ENCODE measurements at regions not wholly inside any gene's neighbourhood (a gene's known extent, or its start where the extent isn't known, plus 50 kb on each side); places are given as distances from the start of the nearest gene placed in this dataset.

DNA sequence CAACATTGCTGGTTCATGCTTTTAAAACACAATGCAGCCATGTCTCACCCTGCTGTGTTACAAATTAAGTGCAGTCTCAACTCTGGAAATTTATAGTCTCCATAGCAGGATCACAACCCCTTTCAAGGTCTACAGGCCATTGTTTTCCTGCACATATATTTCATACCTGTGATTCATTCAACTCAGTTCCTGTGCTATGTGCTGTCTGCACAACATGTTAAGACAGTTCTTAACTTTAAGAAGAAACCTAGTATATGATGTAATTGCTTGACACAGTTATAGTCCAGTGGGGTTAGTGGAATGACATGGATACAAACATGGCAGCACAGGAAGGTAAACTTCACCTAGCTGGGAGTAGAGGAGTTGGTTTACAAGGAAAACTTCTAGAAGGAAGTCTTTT is 106.4 kb downstream of the IFI44 start:
- H3K4me3 Mint-ChIP-seq = no peak overlapping the region
- peaks cover 4% of the 10 kb centered on the region for H3K9me3 Mint-ChIP-seq
- no peaks in the 10 kb centered on the region for H3K4me1 Mint-ChIP-seq
- no peak overlapping the region for H3K27ac Mint-ChIP-seq
- no peak for DNase-seq
- no peaks in the 10 kb centered on the region for H3K27me3 Mint-ChIP-seq
- intact Hi-C loops (cut with micrococcal nuclease) = no loop called here
- H3K36me3 Mint-ChIP-seq (ENCODE audit: low read depth) = no peaks in the 10 kb centered on the region

DNA sequence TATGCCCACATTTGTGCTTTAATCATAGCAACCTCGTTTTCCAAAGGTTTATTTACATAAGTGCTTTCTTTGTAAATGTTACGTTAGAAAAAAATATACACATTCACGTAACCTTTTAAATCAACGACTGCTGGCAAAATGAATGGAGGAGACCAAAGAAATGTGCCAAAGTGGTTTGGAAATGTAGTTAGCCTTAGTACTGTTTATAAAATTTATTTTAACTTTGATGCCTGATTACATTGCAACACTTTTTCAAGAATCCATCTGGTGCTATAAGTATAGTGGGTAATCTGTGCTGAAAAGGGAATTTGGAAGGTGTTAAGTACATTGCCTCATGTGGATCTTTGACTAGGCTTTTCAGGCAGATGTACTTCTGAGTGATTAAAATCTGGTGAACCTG is 108.9 kb downstream of the IFI44 start:
- Mint-ChIP-seq H3K4me3 (no peak overlapping the region), H3K27me3 (no peaks in the 10 kb centered on the region), H3K4me1 (no peaks in the 10 kb centered on the region), H3K9me3 (peaks cover 4% of the 10 kb centered on the region), H3K27ac (no peak overlapping the region), H3K36me3 (ENCODE audit: low read depth) (no peaks in the 10 kb centered on the region)
- intact Hi-C loops (cut with micrococcal nuclease) = no loop called here
- no peak for DNase-seq

DNA sequence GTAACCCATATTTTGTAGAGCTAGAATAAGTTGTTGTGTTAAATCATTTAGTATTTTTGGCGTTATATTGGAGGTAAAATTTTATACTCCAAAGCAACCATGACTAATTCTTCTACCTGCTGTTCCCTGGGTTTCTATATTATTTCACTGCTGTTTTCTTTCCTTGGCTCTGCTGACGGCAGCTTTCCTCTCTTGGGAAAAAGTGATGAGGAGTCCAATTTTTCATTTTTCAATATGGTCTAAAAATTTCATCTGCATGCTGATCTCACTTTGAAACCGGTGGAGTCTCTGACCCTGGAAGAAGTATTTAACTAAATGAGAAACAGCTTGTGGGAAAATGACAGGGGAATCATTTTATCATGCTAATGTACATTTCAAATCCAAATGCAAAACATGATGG is 110.2 kb downstream of the IFI44 start:
- no peak overlapping the region for H3K27ac Mint-ChIP-seq
- no peak overlapping the region for H3K4me3 Mint-ChIP-seq
- no peaks in the 10 kb centered on the region for H3K36me3 Mint-ChIP-seq (ENCODE audit: low read depth)
- no peaks in the 10 kb centered on the region for H3K27me3 Mint-ChIP-seq
- no peak for DNase-seq
- intact Hi-C loops (cut with micrococcal nuclease) = no loop called here
- H3K9me3 Mint-ChIP-seq = no peaks in the 10 kb centered on the region
- H3K4me1 Mint-ChIP-seq = no peaks in the 10 kb centered on the region

DNA sequence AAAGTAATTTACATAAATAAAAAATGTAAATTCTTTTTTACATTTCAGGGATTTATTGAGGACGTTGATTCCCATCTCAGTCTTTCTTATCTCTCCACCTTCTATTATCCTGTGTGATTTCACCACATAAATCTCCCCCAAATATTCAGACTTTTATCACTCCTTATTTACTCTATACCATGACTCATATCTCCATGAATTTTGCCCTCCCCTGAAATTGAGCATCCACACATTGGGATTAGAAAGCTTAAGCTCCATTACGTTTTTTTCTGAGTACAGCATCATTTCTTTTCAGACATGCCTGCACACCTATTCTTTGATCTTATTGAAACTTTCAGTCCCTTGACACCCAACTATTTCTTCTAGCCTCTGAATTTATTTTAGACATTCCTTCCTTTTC is 111.2 kb downstream of the IFI44 start:
- intact Hi-C loops (cut with micrococcal nuclease) = no loop called here
- no peak for DNase-seq
- Mint-ChIP-seq H3K9me3 (no peaks in the 10 kb centered on the region), H3K4me1 (no peaks in the 10 kb centered on the region), H3K4me3 (no peak overlapping the region), H3K27me3 (no peaks in the 10 kb centered on the region), H3K27ac (no peak overlapping the region), H3K36me3 (ENCODE audit: low read depth) (no peaks in the 10 kb centered on the region)

DNA sequence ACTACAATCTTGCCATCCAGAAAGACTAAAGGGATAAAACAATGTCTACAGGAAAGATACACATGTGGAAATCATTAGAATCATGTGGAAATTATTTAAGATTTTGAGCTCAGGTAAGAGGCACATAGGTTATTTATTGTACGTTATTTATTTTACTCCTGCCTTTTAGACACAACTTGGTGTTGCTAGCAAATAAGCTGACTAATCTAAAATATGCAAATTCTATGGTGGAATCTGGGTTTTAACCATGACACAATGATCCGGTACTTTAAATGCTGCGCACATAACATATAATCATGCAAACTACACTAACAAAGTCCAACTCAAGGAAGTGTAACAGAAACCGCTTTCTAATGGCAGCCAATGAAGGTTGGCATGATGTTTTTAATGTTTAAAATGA is 112.5 kb downstream of the IFI44 start:
- H3K4me1 Mint-ChIP-seq = no peaks in the 10 kb centered on the region
- no peaks in the 10 kb centered on the region for H3K9me3 Mint-ChIP-seq
- no peak overlapping the region for H3K4me3 Mint-ChIP-seq
- intact Hi-C loops (cut with micrococcal nuclease) = no loop called here
- no peaks in the 10 kb centered on the region for H3K27me3 Mint-ChIP-seq
- H3K27ac Mint-ChIP-seq = no peak overlapping the region
- DNase-seq = no peak
- H3K36me3 Mint-ChIP-seq (ENCODE audit: low read depth) = no peaks in the 10 kb centered on the region

DNA sequence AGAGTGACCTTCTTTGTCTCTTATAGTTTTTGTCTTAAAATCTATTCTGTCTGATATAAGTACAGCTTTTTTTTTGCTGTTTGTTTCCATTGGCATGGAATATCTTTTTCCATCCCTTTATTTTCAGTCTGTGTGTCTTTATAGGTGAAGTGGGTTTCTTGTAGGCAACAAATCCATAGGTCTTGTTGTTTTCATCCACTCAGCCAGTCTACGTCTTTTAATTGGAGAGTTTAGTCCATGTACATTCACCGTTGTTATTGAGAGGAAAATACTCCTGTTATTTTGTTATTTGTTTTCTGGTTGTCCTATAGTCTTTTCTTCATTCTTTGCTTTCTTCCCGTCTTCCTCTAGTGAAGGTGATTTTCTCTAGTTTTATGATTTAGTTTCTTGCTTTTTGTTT is 115.9 kb downstream of the IFI44 start:
- no peak overlapping the region for H3K27ac Mint-ChIP-seq
- DNase-seq = no peak
- intact Hi-C loops (cut with micrococcal nuclease) = no loop called here
- H3K27me3 Mint-ChIP-seq = no peaks in the 10 kb centered on the region
- no peaks in the 10 kb centered on the region for H3K36me3 Mint-ChIP-seq (ENCODE audit: low read depth)
- no peak overlapping the region for H3K4me3 Mint-ChIP-seq
- no peaks in the 10 kb centered on the region for H3K4me1 Mint-ChIP-seq
- H3K9me3 Mint-ChIP-seq = no peaks in the 10 kb centered on the region

DNA sequence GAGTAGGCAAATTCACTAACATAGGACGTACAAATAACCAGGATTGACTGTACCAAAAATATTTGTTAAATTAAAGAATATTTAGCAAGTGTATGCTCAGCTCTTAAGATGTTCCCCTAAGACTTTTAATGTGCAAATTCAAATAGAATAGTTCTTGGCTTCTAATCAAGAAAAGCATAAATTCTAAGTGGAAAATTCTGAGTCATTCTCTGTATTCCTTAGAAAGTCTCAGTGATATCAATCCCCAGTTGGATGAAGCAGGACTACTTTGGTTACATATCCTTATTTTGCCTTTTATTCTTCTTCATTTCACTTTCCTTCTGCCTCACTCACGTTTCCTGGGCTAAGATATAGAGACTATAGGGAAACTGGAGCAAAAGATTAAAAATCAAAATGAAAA is 130.2 kb downstream of the IFI44 start:
- H3K4me3 Mint-ChIP-seq = no peak overlapping the region
- H3K36me3 Mint-ChIP-seq (ENCODE audit: low read depth) = no peaks in the 10 kb centered on the region
- H3K27ac Mint-ChIP-seq = no peak overlapping the region
- H3K27me3 Mint-ChIP-seq = no peaks in the 10 kb centered on the region
- no peaks in the 10 kb centered on the region for H3K4me1 Mint-ChIP-seq
- no peaks in the 10 kb centered on the region for H3K9me3 Mint-ChIP-seq
- intact Hi-C loops (cut with micrococcal nuclease) = no loop called here
- no peak for DNase-seq

DNA sequence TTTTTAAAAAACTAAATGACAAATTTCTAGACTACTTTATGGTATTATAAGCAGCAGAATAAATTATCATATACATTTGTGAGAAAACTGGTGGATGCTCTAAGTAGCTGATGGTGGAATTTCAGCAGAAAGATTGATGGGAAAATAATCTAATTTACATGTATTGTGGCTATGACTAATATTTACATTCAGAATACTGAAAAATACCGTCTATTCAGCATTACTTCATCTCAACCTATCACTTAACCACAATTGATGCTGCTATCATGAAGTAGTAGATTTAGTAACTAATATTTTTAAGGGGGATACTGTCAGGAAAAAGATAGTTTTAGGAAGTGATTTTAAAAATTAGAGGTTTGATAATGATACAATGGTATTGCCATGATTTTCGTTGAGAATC is 137.9 kb downstream of the IFI44 start:
- intact Hi-C loops (cut with micrococcal nuclease) = no loop called here
- H3K4me3 Mint-ChIP-seq = no peak overlapping the region

DNA sequence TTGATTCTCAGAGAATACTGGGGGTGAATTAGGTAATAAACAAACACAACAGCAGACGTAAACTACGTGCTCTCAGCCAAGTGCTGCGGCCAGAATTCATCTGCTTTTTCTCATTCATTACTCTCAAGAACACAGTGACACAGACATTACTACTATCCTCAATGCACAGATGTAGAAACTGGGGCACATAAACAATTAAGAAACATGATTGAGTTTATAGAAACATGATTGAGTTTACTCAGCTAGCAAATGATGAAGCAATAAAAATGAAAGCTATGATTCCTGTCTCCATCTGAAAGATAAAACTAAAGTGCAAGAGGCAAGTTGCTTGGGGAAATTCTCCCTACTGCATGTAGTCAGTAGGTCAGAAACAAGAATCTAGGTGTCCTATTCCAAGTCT is 140.5 kb downstream of the IFI44 start:
- DNase-seq = no peak
- Mint-ChIP-seq H3K27ac (no peak overlapping the region), H3K9me3 (no peaks in the 10 kb centered on the region), H3K27me3 (no peaks in the 10 kb centered on the region), H3K4me3 (no peak overlapping the region), H3K36me3 (ENCODE audit: low read depth) (no peaks in the 10 kb centered on the region), H3K4me1 (no peaks in the 10 kb centered on the region)
- intact Hi-C loops (cut with micrococcal nuclease) = no loop called here

More for the DNA sequence above, 137.9 kb downstream of the IFI44 start:
- Mint-ChIP-seq H3K27me3 (no peaks in the 10 kb centered on the region), H3K36me3 (ENCODE audit: low read depth) (no peaks in the 10 kb centered on the region), H3K9me3 (no peaks in the 10 kb centered on the region), H3K27ac (no peak overlapping the region), H3K4me1 (no peaks in the 10 kb centered on the region)
- DNase-seq = no peak

DNA sequence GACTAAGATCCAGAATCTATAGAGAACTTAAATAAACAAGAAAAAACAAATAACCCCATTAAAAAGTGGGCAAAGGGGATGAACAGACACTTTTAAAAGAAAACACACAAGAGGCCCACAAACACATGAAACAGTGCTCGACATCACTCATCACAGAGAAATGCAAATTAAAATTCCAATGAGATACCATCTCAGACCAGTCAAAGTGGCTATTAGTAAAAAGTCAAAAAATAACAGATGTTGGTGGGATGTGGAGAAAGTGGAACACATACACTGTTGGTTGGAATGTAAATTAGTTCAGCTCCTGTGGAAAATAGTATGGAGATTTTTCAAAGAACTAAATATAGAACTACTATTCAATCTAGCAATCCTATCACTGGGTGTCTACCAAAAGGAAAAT is 143.1 kb downstream of the IFI44 start:
- Mint-ChIP-seq H3K9me3 (no peaks in the 10 kb centered on the region), H3K4me3 (no peak overlapping the region), H3K27ac (no peak overlapping the region), H3K36me3 (ENCODE audit: low read depth) (no peaks in the 10 kb centered on the region), H3K27me3 (no peaks in the 10 kb centered on the region), H3K4me1 (no peaks in the 10 kb centered on the region)
- intact Hi-C loops (cut with micrococcal nuclease) = no loop called here
- DNase-seq = no peak

DNA sequence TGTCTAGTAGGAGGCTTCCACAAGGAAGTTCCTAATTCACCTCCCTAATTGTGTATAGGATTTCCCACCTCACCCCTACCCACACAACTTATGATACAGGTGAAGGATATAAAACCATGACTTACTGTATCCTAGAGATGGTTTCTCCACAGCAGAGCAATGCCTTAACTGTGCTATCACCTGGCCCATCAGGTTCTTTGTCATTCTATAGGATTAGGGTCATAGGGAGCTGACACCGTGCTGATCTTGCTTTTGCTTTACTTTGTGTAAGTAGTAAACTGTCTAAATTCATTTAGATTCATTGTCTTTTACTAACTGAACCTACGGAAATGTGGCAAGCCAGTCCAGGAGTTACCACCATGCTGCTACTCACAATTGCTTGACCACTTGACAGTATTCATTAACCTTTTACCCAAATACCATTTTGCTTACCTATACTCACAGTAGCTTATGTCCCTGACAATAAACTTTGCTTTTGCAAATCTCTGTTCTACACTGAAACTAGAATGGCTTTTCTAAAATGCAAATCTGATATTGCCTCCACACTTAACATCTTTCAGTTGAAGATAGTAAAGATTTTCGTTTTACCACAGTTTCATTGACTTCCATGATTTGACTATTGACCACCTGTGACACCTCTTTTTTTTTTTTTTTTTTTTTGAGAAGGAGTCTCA is 147.6 kb downstream of the IFI44 start:
- H3K9me3 Mint-ChIP-seq = no peaks in the 10 kb centered on the region
- H3K36me3 Mint-ChIP-seq (ENCODE audit: low read depth) = no peaks in the 10 kb centered on the region
- H3K4me1 Mint-ChIP-seq = no peaks in the 10 kb centered on the region
- intact Hi-C loops (cut with micrococcal nuclease) = no loop called here
- H3K4me3 Mint-ChIP-seq = no peak overlapping the region
- no peaks in the 10 kb centered on the region for H3K27me3 Mint-ChIP-seq
- no peak for DNase-seq
- H3K27ac Mint-ChIP-seq = no peak overlapping the region

DNA sequence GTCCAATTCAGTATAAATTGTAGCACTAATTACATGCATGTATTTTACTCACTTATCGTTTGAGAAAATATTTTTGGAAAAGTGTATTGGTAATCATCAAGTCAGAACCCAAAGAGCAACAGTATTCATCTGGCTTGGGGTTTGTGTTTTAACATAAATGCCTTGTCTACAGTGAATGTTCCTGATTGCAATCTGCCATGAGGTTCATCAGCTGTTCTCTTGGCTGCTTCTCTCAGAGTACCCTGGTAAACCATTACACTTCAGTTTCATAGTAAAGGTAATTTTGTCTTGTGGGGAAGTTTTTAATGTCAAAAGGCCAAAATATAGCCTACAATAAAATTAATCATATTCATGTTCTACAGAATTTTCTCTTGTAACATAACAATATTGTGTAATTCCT is 150.3 kb downstream of the IFI44 start:
- no peaks in the 10 kb centered on the region for H3K36me3 Mint-ChIP-seq (ENCODE audit: low read depth)
- no peaks in the 10 kb centered on the region for H3K27me3 Mint-ChIP-seq
- no peaks in the 10 kb centered on the region for H3K9me3 Mint-ChIP-seq
- no peak overlapping the region for H3K4me3 Mint-ChIP-seq
- H3K27ac Mint-ChIP-seq = no peak overlapping the region
- intact Hi-C loops (cut with micrococcal nuclease) = no loop called here
- no peak for DNase-seq
- no peaks in the 10 kb centered on the region for H3K4me1 Mint-ChIP-seq

DNA sequence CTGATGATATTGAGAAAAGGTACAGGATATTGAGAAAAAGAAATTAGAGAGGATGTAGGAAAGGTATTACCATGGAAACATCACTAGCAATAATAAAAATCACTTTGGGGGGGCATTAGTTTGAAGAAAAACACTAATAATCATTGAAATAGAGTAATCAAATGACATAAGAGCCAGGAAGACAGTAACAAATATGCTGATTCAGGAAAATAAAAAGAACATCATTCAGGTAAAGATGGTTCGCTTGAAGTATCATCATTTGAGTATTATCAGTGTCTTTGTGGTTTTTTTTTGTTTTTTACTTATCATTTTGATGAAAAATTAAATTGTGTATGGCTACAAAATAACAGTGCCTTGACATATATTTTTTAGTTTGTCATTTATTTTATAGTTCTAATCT is 164.5 kb downstream of the IFI44 start:
- Mint-ChIP-seq H3K27me3 (no peaks in the 10 kb centered on the region), H3K27ac (no peak overlapping the region), H3K36me3 (ENCODE audit: low read depth) (no peaks in the 10 kb centered on the region), H3K4me1 (no peaks in the 10 kb centered on the region), H3K9me3 (no peaks in the 10 kb centered on the region), H3K4me3 (no peak overlapping the region)
- no peak for DNase-seq
- intact Hi-C loops (cut with micrococcal nuclease) = no loop called here

DNA sequence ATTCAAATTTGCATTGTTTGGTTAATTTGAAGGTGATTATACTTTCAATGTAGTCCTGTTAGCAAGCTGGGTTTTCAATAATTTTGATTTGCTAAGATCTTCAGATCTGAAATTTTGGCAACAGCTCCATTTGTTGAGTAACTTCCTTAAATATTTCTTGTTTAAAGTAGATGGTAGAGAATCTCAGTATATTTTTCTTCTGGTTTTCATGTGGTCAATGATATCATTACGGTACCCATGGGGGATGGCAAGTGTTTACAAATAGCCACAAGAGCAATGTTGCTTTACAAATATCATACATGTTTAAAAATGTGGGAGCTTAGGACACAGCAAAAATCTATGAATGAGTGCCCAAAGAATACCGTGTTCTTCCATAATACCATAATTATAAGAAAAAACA is 175.9 kb downstream of the IFI44 start:
- H3K4me1 Mint-ChIP-seq = no peaks in the 10 kb centered on the region

DNA sequence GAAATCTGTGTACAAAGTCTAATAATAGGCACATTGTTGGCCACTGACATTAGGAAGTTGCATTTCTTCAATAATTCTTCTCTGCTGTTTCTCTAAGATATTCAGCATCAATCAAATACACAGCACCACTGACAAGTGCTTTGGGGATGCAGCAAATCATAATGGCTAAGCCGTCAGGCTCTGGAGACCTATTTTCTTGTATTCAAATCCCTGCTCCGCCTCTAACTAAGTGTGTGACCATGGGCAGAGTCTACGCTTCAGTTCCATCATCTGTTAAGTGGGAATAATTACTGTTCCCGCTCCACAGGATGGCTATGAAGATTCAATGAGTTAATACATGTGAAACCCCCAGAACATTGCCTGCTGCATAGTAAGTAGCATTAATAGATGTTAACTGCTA is 176.9 kb downstream of the ADGRL4 start:
- Mint-ChIP-seq H3K4me3 (no peak overlapping the region), H3K4me1 (no peaks in the 10 kb centered on the region), H3K27me3 (peaks cover 8% of the 10 kb centered on the region), H3K9me3 (no peaks in the 10 kb centered on the region), H3K27ac (no peak overlapping the region), H3K36me3 (ENCODE audit: low read depth) (no peaks in the 10 kb centered on the region)
- DNase-seq = no peak
- intact Hi-C loops (cut with micrococcal nuclease) = loop anchor here (10.0 kb wide), 1 partner anchor 215 kb away; no protein-coding TSS in a partner anchor

More for the DNA sequence above, 175.9 kb downstream of the IFI44 start:
- intact Hi-C loops (cut with micrococcal nuclease) = no loop called here
- Mint-ChIP-seq H3K9me3 (no peaks in the 10 kb centered on the region), H3K27ac (no peak overlapping the region), H3K36me3 (ENCODE audit: low read depth) (no peaks in the 10 kb centered on the region), H3K4me3 (no peak overlapping the region), H3K27me3 (peaks cover 4% of the 10 kb centered on the region)
- no peak for DNase-seq
